ENCODE measurements at regions not wholly inside any gene's neighbourhood (a gene's known extent, or its start where the extent isn't known, plus 50 kb on each side); places are given as distances from the start of the nearest gene placed in this dataset.

GRCh38 chr17:53454337-53454736 lies 368.4 kb upstream of the KIF2B start (continued):
- TF ChIP-seq EZH2phosphoT487 (IDR thresholded peaks at IDR 0.05; ENCODE audit: borderline replicate concordance) (no peak), SIN3A (IDR thresholded peaks at IDR 0.05; ENCODE audit: low read depth) (no peak), EGR1 (IDR thresholded peaks at IDR 0.05; ENCODE audit: low read depth) (no peak), FOSL1 (IDR thresholded peaks at IDR 0.05; ENCODE audit: low read depth) (no peak), SP1 (IDR thresholded peaks at IDR 0.05; ENCODE audit: low read depth) (no peak), ZFX (IDR thresholded peaks at IDR 0.05) (no peak)

GRCh38 chr17:53449324-53449723 lies 373.4 kb upstream of the KIF2B start:
- CTCF ChIA-PET, result no interaction called here
- Histone ChIP-seq H3K9ac (ENCODE audit: low read length) (no peak overlapping the region), H3K4me2 (ENCODE audit: low read length) (no peak overlapping the region), H3K4me3 (replicated peaks in 1 of 2; ENCODE audit: low read depth in 1 of 2, low read length in 2 of 2) (no peak overlapping the region), H3K79me2 (ENCODE audit: insufficient read depth, low read length) (no peaks in the 10 kb centered on the region), H3K27ac (ENCODE audit: low read depth, low read length) (no peak overlapping the region), H2AFZ (ENCODE audit: low read depth, low read length, poor library complexity, severe bottlenecking) (no peak overlapping the region), H3K9me2 (ENCODE audit: insufficient read depth) (no peaks in the 10 kb centered on the region), H3K27me3 (ENCODE audit: insufficient read depth, low read length) (no peaks in the 10 kb centered on the region), H3K36me3 (ENCODE audit: control insufficient read depth in 1 of 2, insufficient read depth in 2 of 2, low read length in 2 of 2) (no peaks in the 10 kb centered on the region), H4K20me1 (ENCODE audit: insufficient read depth) (no peaks in the 10 kb centered on the region), H3K4me1 (ENCODE audit: control insufficient read depth in 1 of 2, insufficient read depth in 2 of 2, low read length in 2 of 2) (no peaks in the 10 kb centered on the region), H3K9me3 (ENCODE audit: control insufficient read depth in 1 of 2, insufficient read depth in 1 of 2, low read depth in 1 of 2, low read length in 2 of 2) (peaks cover 5 to 22% of the 10 kb centered on the region in 2 experiments)
- intact Hi-C loops (cut with micrococcal nuclease), result no loop called here
- RAD21 ChIA-PET (ENCODE audit: low non-redundant PET in 1 of 2, low total read pairs in 2 of 2, uncharacterized antibody in 2 of 2, unreplicated experiment in 2 of 2), result no interaction called here
- no TSS peak for BruUV-seq (replicated peaks)
- TF ChIP-seq POLR2A (IDR thresholded peaks at IDR 0.05; ENCODE audit: borderline replicate concordance, extremely low read depth, insufficient read depth, insufficient read length) (no peak), CBX3 (IDR thresholded peaks at IDR 0.05; ENCODE audit: low read depth) (no peak), CEBPB (IDR thresholded peaks at IDR 0.05; ENCODE audit: low read depth) (no peak), FOSL1 (IDR thresholded peaks at IDR 0.05; ENCODE audit: low read depth) (no peak), SRF (IDR thresholded peaks at IDR 0.05; ENCODE audit: low read depth) (no peak), ZNF274 (IDR thresholded peaks at IDR 0.05; ENCODE audit: low read depth, low read length) (no peak), EZH2 (IDR thresholded peaks at IDR 0.05) (no peak), RAD21 (IDR thresholded peaks at IDR 0.05; ENCODE audit: low read depth) (no peak), ELF1 (IDR thresholded peaks at IDR 0.05; ENCODE audit: borderline replicate concordance, low read depth) (no peak), POLR2AphosphoS5 (IDR thresholded peaks at IDR 0.05; ENCODE audit: low read depth, low read length) (no peak), SIN3A (IDR thresholded peaks at IDR 0.05; ENCODE audit: low read depth) (no peak)
- TF ChIP-seq, protein P1, sequence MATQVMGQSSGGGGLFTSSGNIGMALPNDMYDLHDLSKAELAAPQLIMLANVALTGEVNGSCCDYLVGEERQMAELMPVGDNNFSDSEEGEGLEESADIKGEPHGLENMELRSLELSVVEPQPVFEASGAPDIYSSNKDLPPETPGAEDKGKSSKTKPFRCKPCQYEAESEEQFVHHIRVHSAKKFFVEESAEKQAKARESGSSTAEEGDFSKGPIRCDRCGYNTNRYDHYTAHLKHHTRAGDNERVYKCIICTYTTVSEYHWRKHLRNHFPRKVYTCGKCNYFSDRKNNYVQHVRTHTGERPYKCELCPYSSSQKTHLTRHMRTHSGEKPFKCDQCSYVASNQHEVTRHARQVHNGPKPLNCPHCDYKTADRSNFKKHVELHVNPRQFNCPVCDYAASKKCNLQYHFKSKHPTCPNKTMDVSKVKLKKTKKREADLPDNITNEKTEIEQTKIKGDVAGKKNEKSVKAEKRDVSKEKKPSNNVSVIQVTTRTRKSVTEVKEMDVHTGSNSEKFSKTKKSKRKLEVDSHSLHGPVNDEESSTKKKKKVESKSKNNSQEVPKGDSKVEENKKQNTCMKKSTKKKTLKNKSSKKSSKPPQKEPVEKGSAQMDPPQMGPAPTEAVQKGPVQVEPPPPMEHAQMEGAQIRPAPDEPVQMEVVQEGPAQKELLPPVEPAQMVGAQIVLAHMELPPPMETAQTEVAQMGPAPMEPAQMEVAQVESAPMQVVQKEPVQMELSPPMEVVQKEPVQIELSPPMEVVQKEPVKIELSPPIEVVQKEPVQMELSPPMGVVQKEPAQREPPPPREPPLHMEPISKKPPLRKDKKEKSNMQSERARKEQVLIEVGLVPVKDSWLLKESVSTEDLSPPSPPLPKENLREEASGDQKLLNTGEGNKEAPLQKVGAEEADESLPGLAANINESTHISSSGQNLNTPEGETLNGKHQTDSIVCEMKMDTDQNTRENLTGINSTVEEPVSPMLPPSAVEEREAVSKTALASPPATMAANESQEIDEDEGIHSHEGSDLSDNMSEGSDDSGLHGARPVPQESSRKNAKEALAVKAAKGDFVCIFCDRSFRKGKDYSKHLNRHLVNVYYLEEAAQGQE (IDR thresholded peaks at IDR 0.05; ENCODE audit: low read depth), result no peak
- TF ChIP-seq, protein P2, sequence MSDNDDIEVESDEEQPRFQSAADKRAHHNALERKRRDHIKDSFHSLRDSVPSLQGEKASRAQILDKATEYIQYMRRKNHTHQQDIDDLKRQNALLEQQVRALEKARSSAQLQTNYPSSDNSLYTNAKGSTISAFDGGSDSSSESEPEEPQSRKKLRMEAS (IDR thresholded peaks at IDR 0.05), result no peak
- TF ChIP-seq, protein P3, sequence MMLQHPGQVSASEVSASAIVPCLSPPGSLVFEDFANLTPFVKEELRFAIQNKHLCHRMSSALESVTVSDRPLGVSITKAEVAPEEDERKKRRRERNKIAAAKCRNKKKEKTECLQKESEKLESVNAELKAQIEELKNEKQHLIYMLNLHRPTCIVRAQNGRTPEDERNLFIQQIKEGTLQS (IDR thresholded peaks at IDR 0.05), result no peak
- TF ChIP-seq, protein P4, sequence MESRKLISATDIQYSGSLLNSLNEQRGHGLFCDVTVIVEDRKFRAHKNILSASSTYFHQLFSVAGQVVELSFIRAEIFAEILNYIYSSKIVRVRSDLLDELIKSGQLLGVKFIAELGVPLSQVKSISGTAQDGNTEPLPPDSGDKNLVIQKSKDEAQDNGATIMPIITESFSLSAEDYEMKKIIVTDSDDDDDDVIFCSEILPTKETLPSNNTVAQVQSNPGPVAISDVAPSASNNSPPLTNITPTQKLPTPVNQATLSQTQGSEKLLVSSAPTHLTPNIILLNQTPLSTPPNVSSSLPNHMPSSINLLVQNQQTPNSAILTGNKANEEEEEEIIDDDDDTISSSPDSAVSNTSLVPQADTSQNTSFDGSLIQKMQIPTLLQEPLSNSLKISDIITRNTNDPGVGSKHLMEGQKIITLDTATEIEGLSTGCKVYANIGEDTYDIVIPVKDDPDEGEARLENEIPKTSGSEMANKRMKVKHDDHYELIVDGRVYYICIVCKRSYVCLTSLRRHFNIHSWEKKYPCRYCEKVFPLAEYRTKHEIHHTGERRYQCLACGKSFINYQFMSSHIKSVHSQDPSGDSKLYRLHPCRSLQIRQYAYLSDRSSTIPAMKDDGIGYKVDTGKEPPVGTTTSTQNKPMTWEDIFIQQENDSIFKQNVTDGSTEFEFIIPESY (IDR thresholded peaks at IDR 0.05; ENCODE audit: extremely low read depth, insufficient replicate concordance, low read length), result no peak
- POLR2A ChIA-PET, result no interaction called here
- DNase-seq (ENCODE audit: low read depth, low spot score) (no peak), ATAC-seq (no peak)

All from HCT116 (cell line).